GM12892 (cell line): ENCODE measurements at regions not wholly inside any gene's neighbourhood (a gene's known extent, or its start where the extent isn't known, plus 50 kb on each side); places are given as distances from the start of the nearest gene placed in this dataset.

Source experiments
- DNase-seq: peaks from one replicate; pipeline ENCODE4 v3.0.0; 2011; ENCODE audit not compliant: insufficient read length
- FAIRE-seq: peaks from 2 replicates; lab custom pipeline; 2011; peaks lifted over from hg19 to GRCh38; lab: Jason Lieb, UNC
- POLR2A ChIP-seq: IDR thresholded peaks from 2 replicates; pipeline ENCODE4 v1.6.1; 2011; ENCODE audit warnings: low read depth, low read length, control low read depth
- POLR2AphosphoS5 ChIP-seq: IDR thresholded peaks from 2 replicates; pipeline ENCODE4 v1.6.1; 2011; ENCODE audit warnings: low read depth, low read length, control low read depth
- TAF1 ChIP-seq: IDR thresholded peaks from 2 replicates; pipeline ENCODE4 v1.6.1; 2011; ENCODE audit warnings: low read depth, mild to moderate bottlenecking, control low read depth, low read length, borderline replicate concordance

GRCh38 chr2:120958623-120959366, 223.1 kb downstream of the GLI2 start:
- no peak for DNase-seq
- TF ChIP-seq POLR2AphosphoS5 (no peak), TAF1 (no peak), POLR2A (no peak)
- no peak for FAIRE-seq

GRCh38 chr2:120959426-120959825, 223.8 kb downstream of the GLI2 start:
- TF ChIP-seq POLR2AphosphoS5 (no peak), TAF1 (no peak), POLR2A (no peak)
- no peak for FAIRE-seq
- DNase-seq: no peak

GRCh38 chr2:120960770-120961366, 225.2 kb downstream of the GLI2 start:
- no peak for DNase-seq
- TF ChIP-seq POLR2A: no peak
- TF ChIP-seq TAF1: no peak
- no peak for TF ChIP-seq POLR2AphosphoS5
- no peak for FAIRE-seq

GRCh38 chr2:120961396-120961795, 225.7 kb downstream of the GLI2 start:
- DNase-seq (no peak), FAIRE-seq (no peak)
- TF ChIP-seq POLR2A: no peak
- no peak for TF ChIP-seq POLR2AphosphoS5
- TF ChIP-seq TAF1: no peak

- DNase-seq: no peak
- TF ChIP-seq POLR2AphosphoS5: no peak
- TF ChIP-seq POLR2A: no peak
- TF ChIP-seq TAF1: no peak
These were observed 228.5 kb downstream of the GLI2 start for GRCh38 chr2:120963997-120964705.

GRCh38 chr2:120964819-120965218, 229.2 kb downstream of the GLI2 start:
- DNase-seq (no peak), FAIRE-seq (no peak)
- TF ChIP-seq POLR2A: no peak
- TF ChIP-seq POLR2AphosphoS5: no peak
- TF ChIP-seq TAF1: no peak

More at GRCh38 chr2:120963997-120964705, 228.5 kb downstream of the GLI2 start:
- no peak for FAIRE-seq

GRCh38 chr2:120966510-120967254, 231.0 kb downstream of the GLI2 start:
- TF ChIP-seq TAF1 (no peak), POLR2A (no peak), POLR2AphosphoS5 (no peak)
- DNase-seq (no peak), FAIRE-seq (no peak)

- no peak for TF ChIP-seq TAF1
- TF ChIP-seq POLR2AphosphoS5: no peak
- no peak for TF ChIP-seq POLR2A
- FAIRE-seq (no peak), DNase-seq (no peak)
These were observed 232.8 kb downstream of the GLI2 start for GRCh38 chr2:120968307-120969015.

- DNase-seq (no peak), FAIRE-seq (no peak)
- TF ChIP-seq POLR2A (no peak), TAF1 (no peak), POLR2AphosphoS5 (no peak)
These were observed 234.1 kb downstream of the GLI2 start for GRCh38 chr2:120969613-120970355.

- TF ChIP-seq TAF1 (no peak), POLR2AphosphoS5 (no peak), POLR2A (no peak)
- FAIRE-seq: no peak
- no peak for DNase-seq
These were observed 236.2 kb downstream of the GLI2 start for GRCh38 chr2:120971866-120972265.

- no peak for DNase-seq
- no peak for FAIRE-seq
- TF ChIP-seq TAF1 (no peak), POLR2AphosphoS5 (no peak), POLR2A (no peak)
These were observed 236.6 kb downstream of the GLI2 start for GRCh38 chr2:120972286-120972685.
